H1 (cell line): ENCODE measurements at regions not wholly inside any gene's neighbourhood (a gene's known extent, or its start where the extent isn't known, plus 50 kb on each side); places are given as distances from the start of the nearest gene placed in this dataset.

ENCODE experiments used
- CTCF ChIA-PET: fragments of 300-600 bp; sonication (Branson Sonifier 250); formaldehyde crosslinking; loops from one replicate; lab custom pipeline; 2021; ENCODE audit not compliant: partially characterized antibody; lab: Charles Lee
- POLR2A ChIA-PET: fragments of 300-600 bp; sonication (Branson Sonifier 250); formaldehyde crosslinking; loops from one replicate; lab custom pipeline; 2021; ENCODE audit warnings: inconsistent platforms; ENCODE audit not compliant: partially characterized antibody; lab: Charles Lee
- DNase-seq, 2 experiments: peaks; one replicate each; pipeline versions ENCODE4 v3.0.0 to v3.0.0-alpha.2; 2010 to 2022; ENCODE audit warnings: low spot score in 2 of 2, low read depth in 1 of 2, mixed read lengths in 1 of 2
- FAIRE-seq: peaks from 2 replicates; lab custom pipeline; 2011; peaks lifted over from hg19 to GRCh38; lab: Jason Lieb, UNC
- H2AFZ ChIP-seq: 2 replicates; pipeline ENCODE4 v1.8.1; 2012; ENCODE audit warnings: low read length, inconsistent platforms
- H2AK5ac ChIP-seq: 2 replicates; pipeline ENCODE4 v1.6.1; 2013; ENCODE audit warnings: low read depth, low read length
- H2BK120ac ChIP-seq: replicated peaks from 2 replicates; pipeline ENCODE3; 2013; ENCODE audit warnings: low read depth, low read length, inconsistent platforms
- H2BK12ac ChIP-seq: 2 replicates; pipeline ENCODE4 v1.6.1; 2013; ENCODE audit warnings: low read depth, low read length
- H2BK15ac ChIP-seq: 2 replicates; pipeline ENCODE4 v1.6.1; 2013; ENCODE audit warnings: low read length
- H2BK20ac ChIP-seq: 2 replicates; pipeline ENCODE4 v1.6.1; 2013; ENCODE audit warnings: low read length
- H2BK5ac ChIP-seq: 2 replicates; pipeline ENCODE4 v1.6.1; 2013; ENCODE audit warnings: low read depth, low read length
- H3K14ac ChIP-seq: 2 replicates; pipeline ENCODE4 v1.6.1; 2013; ENCODE audit warnings: inconsistent platforms; ENCODE audit not compliant: insufficient read length
- H3K18ac ChIP-seq: 2 replicates; pipeline ENCODE4 v1.6.1; 2013; ENCODE audit warnings: low read length; ENCODE audit errors: extremely low read depth
- H3K23ac ChIP-seq: 2 replicates; pipeline ENCODE4 v1.6.1; 2013; ENCODE audit warnings: inconsistent platforms; ENCODE audit not compliant: insufficient read length
- H3K23me2 ChIP-seq: 2 replicates; pipeline ENCODE4 v1.6.1; 2013; ENCODE audit warnings: low read depth, low read length
- H3K27ac ChIP-seq: 2 replicates; pipeline ENCODE4 v1.6.1; 2011; ENCODE audit warnings: low read depth, low read length, inconsistent platforms
- H3K27me3 ChIP-seq, 4 experiments: replicated peaks in 1 of 4; 1 replicate in 1 of 4; 2 replicates in 3 of 4; pipeline versions ENCODE4 v1.6.1 to v1.8.1; 2011 to 2013; ENCODE audit warnings: low read length in 3 of 4, mild to moderate bottlenecking in 3 of 4, inconsistent platforms in 2 of 4, mixed read lengths in 2 of 4, moderate library complexity in 1 of 4; ENCODE audit not compliant: control insufficient read depth in 3 of 4, insufficient read depth in 3 of 4; ENCODE audit errors: extremely low read depth in 1 of 4
- H3K36me3 ChIP-seq, 4 experiments: 2 replicates each; pipeline versions ENCODE4 v1.6.1 to v1.8.1; 2011 to 2013; ENCODE audit warnings: mild to moderate bottlenecking in 4 of 4, low read length in 3 of 4, moderate library complexity in 2 of 4, control low read depth in 1 of 4, inconsistent platforms in 1 of 4; ENCODE audit not compliant: insufficient read depth in 4 of 4, control insufficient read depth in 2 of 4
- H3K4ac ChIP-seq: replicated peaks from 2 replicates; pipeline ENCODE3; 2013; ENCODE audit warnings: low read length, low read depth, mixed read lengths, inconsistent platforms; ENCODE audit not compliant: insufficient read length
- H3K4me1 ChIP-seq, 4 experiments: replicated peaks in 1 of 4; 1 replicate in 1 of 4; 2 replicates in 3 of 4; pipeline versions ENCODE4 v1.6.1 to v1.8.1; 2011 to 2013; ENCODE audit warnings: low read length in 3 of 4, inconsistent platforms in 2 of 4, mixed read lengths in 1 of 4; ENCODE audit not compliant: insufficient read depth in 4 of 4, control insufficient read depth in 3 of 4
- H3K4me2 ChIP-seq, 2 experiments: 2 replicates each; pipeline versions ENCODE4 v1.6.1 to v1.8.1; 2011 to 2013; ENCODE audit warnings: low read depth in 2 of 2, low read length in 2 of 2, control low read depth in 1 of 2, inconsistent platforms in 1 of 2, mild to moderate bottlenecking in 1 of 2; ENCODE audit not compliant: insufficient read depth in 1 of 2
- H3K4me3 ChIP-seq, 4 experiments: fragments of 200-600, 300-600 bp in 1 of 4; sonication (generic), shearing (Covaris generic), sonication (Bioruptor Twin) in 1 of 4; 2 replicates each; pipeline versions ENCODE4 v1.5.1 to v1.8.1; 2011 to 2016; ENCODE audit warnings: low read length in 4 of 4, low read depth in 3 of 4, control low read depth in 2 of 4, inconsistent platforms in 2 of 4, mild to moderate bottlenecking in 2 of 4, mixed read lengths in 1 of 4, moderate library complexity in 1 of 4; ENCODE audit not compliant: insufficient read depth in 2 of 4; ENCODE audit errors: extremely low read depth in 1 of 4
- H3K56ac ChIP-seq: replicated peaks from 2 replicates; pipeline ENCODE3; 2013; ENCODE audit warnings: low read depth, mild to moderate bottlenecking, mixed read lengths, low read length, inconsistent platforms; ENCODE audit not compliant: insufficient read length
- H3K79me1 ChIP-seq: 2 replicates; pipeline ENCODE4 v1.6.1; 2013; ENCODE audit warnings: low read depth, low read length, control low read depth
- H3K79me2 ChIP-seq, 2 experiments: 2 replicates each; pipeline versions ENCODE4 v1.6.1 to v1.8.1; 2012 to 2013; ENCODE audit warnings: low read length in 2 of 2, mild to moderate bottlenecking in 2 of 2, inconsistent platforms in 1 of 2; ENCODE audit not compliant: insufficient read depth in 2 of 2, control insufficient read depth in 1 of 2
- H3K9ac ChIP-seq, 4 experiments: replicated peaks in 1 of 4; 1 replicate in 1 of 4; 2 replicates in 3 of 4; pipeline versions ENCODE4 v1.6.1 to v1.8.1; 2011 to 2013; ENCODE audit warnings: low read depth in 3 of 4, low read length in 3 of 4, control low read depth in 2 of 4, mild to moderate bottlenecking in 2 of 4, moderate library complexity in 2 of 4, inconsistent platforms in 1 of 4; ENCODE audit errors: extremely low read depth in 1 of 4
- H3K9me3 ChIP-seq, 2 experiments: 2 replicates each; pipeline versions ENCODE4 v1.6.1 to v1.8.1; 2012 to 2013; ENCODE audit warnings: mild to moderate bottlenecking in 2 of 2, moderate library complexity in 2 of 2, control low read depth in 1 of 2, inconsistent platforms in 1 of 2, low read depth in 1 of 2, low read length in 1 of 2, mixed read lengths in 1 of 2; ENCODE audit not compliant: insufficient read depth in 2 of 2
- H4K20me1 ChIP-seq, 2 experiments: replicated peaks in 1 of 2; 2 replicates each; pipeline versions ENCODE3 to v1.8.1; 2011 to 2013; ENCODE audit warnings: inconsistent platforms in 2 of 2, low read length in 2 of 2, mild to moderate bottlenecking in 1 of 2; ENCODE audit not compliant: insufficient read depth in 2 of 2, control insufficient read depth in 1 of 2
- H4K5ac ChIP-seq: 2 replicates; pipeline ENCODE4 v1.6.1; 2013; ENCODE audit warnings: low read length, low read depth, mixed read lengths, inconsistent platforms; ENCODE audit not compliant: insufficient read length
- H4K8ac ChIP-seq: 2 replicates; pipeline ENCODE4 v1.8.0; 2013; ENCODE audit warnings: mild to moderate bottlenecking, moderate library complexity, low read length, inconsistent platforms; ENCODE audit not compliant: insufficient read depth; ENCODE audit errors: extremely low read depth
- H4K91ac ChIP-seq: replicated peaks from 2 replicates; pipeline ENCODE3; 2013; ENCODE audit warnings: low read length, mixed read lengths, inconsistent platforms; ENCODE audit not compliant: insufficient read length
- BCL11A ChIP-seq, 2 experiments: IDR thresholded peaks; one replicate each; pipeline ENCODE4 v1.6.1; 2011; ENCODE audit warnings: low read depth in 2 of 2, low read length in 2 of 2, mild to moderate bottlenecking in 2 of 2
- CBX8 ChIP-seq: fragments of 300-800, 300-1000 bp; sonication (generic); IDR thresholded peaks from 2 replicates; pipeline ENCODE4 v1.7.1; 2016; ENCODE audit warnings: low read depth, low read length, borderline replicate concordance
- CTCF ChIP-seq, 3 experiments: IDR thresholded peaks; 1 replicate in 2 of 3; 2 replicates in 1 of 3; pipeline versions ENCODE4 v1.5.1 to v1.6.1; 2011; ENCODE audit warnings: low read length in 3 of 3, mild to moderate bottlenecking in 3 of 3, inconsistent platforms in 2 of 3, low read depth in 1 of 3, moderate library complexity in 1 of 3; ENCODE audit not compliant: insufficient read depth in 1 of 3; ENCODE audit errors: control extremely low read depth in 1 of 3
- WGBS, 2 experiments: shearing (Covaris generic) in 1 of 2; methylation state at CpG; one replicate each; pipeline versions ENCODE4 v1.1.6 to v1.1.7; 2013 to 2015; ENCODE audit warnings: low lambda C conversion rate in 2 of 2, mixed read lengths in 2 of 2, inconsistent platforms in 1 of 2, low coverage in 1 of 2, missing lambda C conversion rate in 1 of 2; ENCODE audit not compliant: insufficient replicate concordance in 2 of 2, insufficient coverage in 1 of 2, insufficient read length in 1 of 2; ENCODE audit errors: extremely low coverage in 1 of 2, missing lambda C conversion rate in 1 of 2; 5-methylcytosine and 5-hydroxymethylcytosine counted together

- no peak for FAIRE-seq
Observed at GRCh38 chr21:28581976-28582375, 410.7 kb downstream of the LTN1 start.

More at GRCh38 chr21:28581976-28582375, 410.7 kb downstream of the LTN1 start:
- H3K79me1 ChIP-seq = no peaks in the 10 kb centered on the region
- H3K56ac ChIP-seq = no peak overlapping the region
- H3K27ac ChIP-seq = no peak overlapping the region
- H3K4ac ChIP-seq = no peak overlapping the region
- no peaks in the 10 kb centered on the region; a peak in 1 of 8 replicates for H3K36me3 ChIP-seq
- no peak overlapping the region for H3K14ac ChIP-seq
- H2BK12ac ChIP-seq = no peak overlapping the region
- no peak overlapping the region for H2BK120ac ChIP-seq
- ChIA-PET POLR2A (no interaction called here), CTCF (interaction anchor here (0.6 to 1.0 kb wide), 2 partner anchors 87 to 108 kb away, joined by 3 read pairs; no protein-coding TSS in a partner anchor)
- H2BK15ac ChIP-seq = no peak overlapping the region
- no peak overlapping the region for H2AK5ac ChIP-seq
- H4K5ac ChIP-seq = no peak overlapping the region
- H2BK5ac ChIP-seq = no peak overlapping the region
- peaks cover 0 to 5% (median 2%) of the 10 kb centered on the region in 4 experiments; a peak in 3 of 7 replicates for H3K4me1 ChIP-seq
- H2AFZ ChIP-seq = no peak overlapping the region
- WGBS, 2 experiments = 92% methylated on average over 2 of the region's 2 CpGs; no CpG with 5 or more reads in 1 of the 2 experiments
- H4K8ac ChIP-seq = no peak overlapping the region
- H3K79me2 ChIP-seq = no peaks in the 10 kb centered on the region
- no peak overlapping the region for H3K4me3 ChIP-seq
- H3K4me2 ChIP-seq = no peak overlapping the region
- no peak overlapping the region for H3K18ac ChIP-seq
- H3K9ac ChIP-seq = no peak overlapping the region
- TF ChIP-seq CBX8 (no peak), CTCF (IDR thresholded peaks at IDR 0.05; ENCODE audit: control extremely low read depth in 1 of 3, insufficient read depth in 1 of 3, low read depth in 1 of 3, low read length in 3 of 3) (no peak), BCL11A (IDR thresholded peaks at IDR 0.05; ENCODE audit: low read depth in 2 of 2, low read length in 2 of 2) (no peak)
- no peak overlapping the region for H4K91ac ChIP-seq
- no peaks in the 10 kb centered on the region for H3K23me2 ChIP-seq
- H4K20me1 ChIP-seq = no peaks in the 10 kb centered on the region
- H3K27me3 ChIP-seq = peaks cover 0 to 1% (median 0%) of the 10 kb centered on the region in 4 experiments; a peak in 1 of 7 replicates
- no peak overlapping the region for H2BK20ac ChIP-seq
- no peak overlapping the region for H3K23ac ChIP-seq
- no peak for DNase-seq
- H3K9me3 ChIP-seq = no peaks in the 10 kb centered on the region
